Esophagus squamous epithelium (tissue), 4 donors: ENCODE measurements at regions not wholly inside any gene's neighbourhood (a gene's known extent, or its start where the extent isn't known, plus 50 kb on each side); places are given as distances from the start of the nearest gene placed in this dataset.

Source experiments
- CTCF ChIP-seq, 6 experiments: fragments of 450-650 bp in 4 of 6; fragments of 200-600 bp in 2 of 6; sonication (generic) in 2 of 6; IDR thresholded peaks; one replicate each; pipeline ENCODE4 v1.5.1; 2016 to 2019; ENCODE audit warnings: antibody characterized with exemption in 6 of 6, mild to moderate bottlenecking in 4 of 6, moderate library complexity in 4 of 6
- POLR2A ChIP-seq, 4 donors: fragments of 450-650 bp; IDR thresholded peaks; one replicate each; pipeline ENCODE4 v1.6.1; 2017; ENCODE audit warnings: antibody characterized with exemption in 4 of 4, mild to moderate bottlenecking in 4 of 4, moderate library complexity in 3 of 4

- TF ChIP-seq CTCF (IDR thresholded peaks at IDR 0.05), result no peak
- no peak for TF ChIP-seq POLR2A (IDR thresholded peaks at IDR 0.05)
Observed at GRCh38 chr21:38147391-38147790, 109.4 kb upstream of the KCNJ15 start.
